ENCODE measurements at regions not wholly inside any gene's neighbourhood (a gene's known extent, or its start where the extent isn't known, plus 50 kb on each side); places are given as distances from the start of the nearest gene placed in this dataset.
"Not testable (repeated sequence)": the region's sequence is repeated elsewhere in the genome, so short reads cannot be mapped to it uniquely, and the experiment has no call there.

DNA sequence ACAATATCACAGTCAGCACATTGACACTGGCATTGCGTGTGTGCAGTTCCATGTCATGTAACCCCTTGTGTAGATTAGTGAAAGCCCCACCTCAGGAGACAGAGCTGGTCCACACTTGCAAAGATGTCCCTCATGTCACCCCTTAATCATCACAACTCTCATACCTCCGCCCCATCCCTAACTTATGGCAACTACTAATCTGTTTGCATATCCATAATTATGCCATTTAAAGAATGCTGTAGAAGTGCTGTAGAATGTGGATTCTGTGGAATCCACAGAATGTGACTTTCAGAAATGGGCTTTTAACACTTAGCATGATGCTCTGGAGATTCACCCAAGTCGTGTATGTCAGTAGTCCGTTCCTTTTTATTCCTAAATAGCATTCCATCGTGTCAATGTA lies 102.8 kb upstream of the VSTM2A start:
- Histone ChIP-seq H4K20me1 (ENCODE audit: insufficient read depth, low read length) (no peaks in the 10 kb centered on the region), H3K9ac (ENCODE audit: insufficient read depth, low read length, poor library complexity, severe bottlenecking) (no peak overlapping the region), H2AFZ (ENCODE audit: insufficient read depth, low read depth, low read length, poor library complexity, severe bottlenecking) (no peak overlapping the region), H3K9me3 (replicated peaks in 1 of 2; ENCODE audit: control insufficient read depth in 1 of 2, insufficient read depth in 1 of 2, low read length in 2 of 2) (peaks cover 12 to 25% of the 10 kb centered on the region in 2 donors), H3K4me2 (replicated peaks; ENCODE audit: extremely low read depth, low read length, poor library complexity, severe bottlenecking) (no peak overlapping the region), H3K27ac (ENCODE audit: low read depth in 1 of 2, low read length in 2 of 2) (no peak overlapping the region), H3K27me3 (ENCODE audit: control insufficient read depth in 2 of 2, insufficient read depth in 2 of 2, low read length in 2 of 2) (no peaks in the 10 kb centered on the region), H3K4me1 (ENCODE audit: control insufficient read depth in 1 of 2, insufficient read depth in 2 of 2, low read length in 2 of 2) (no peaks in the 10 kb centered on the region), H3K79me2 (ENCODE audit: insufficient read depth, low read length) (no peaks in the 10 kb centered on the region), H3K36me3 (replicated peaks in 1 of 2; ENCODE audit: control insufficient read depth in 1 of 2, insufficient read depth in 2 of 2, low read length in 2 of 2) (no peaks in the 10 kb centered on the region), H3K4me3 (replicated peaks in 1 of 3; ENCODE audit: low read depth in 2 of 3, low read length in 3 of 3) (no peak overlapping the region)
- no peaks in the 10 kb centered on the region for H3K36me3 Mint-ChIP-seq
- intact Hi-C loops (cut with micrococcal nuclease), result no loop called here
- H3K4me1 Mint-ChIP-seq, result no peaks in the 10 kb centered on the region
- H3K4me3 Mint-ChIP-seq, result no peak overlapping the region
- no peak overlapping the region for H3K27ac Mint-ChIP-seq
- peaks cover 9 to 28% (median 15%) of the 10 kb centered on the region in 7 donors for H3K9me3 Mint-ChIP-seq
- H3K27me3 Mint-ChIP-seq (ENCODE audit: low read depth in 3 of 3), result no peaks in the 10 kb centered on the region
- TF ChIP-seq, protein P1, sequence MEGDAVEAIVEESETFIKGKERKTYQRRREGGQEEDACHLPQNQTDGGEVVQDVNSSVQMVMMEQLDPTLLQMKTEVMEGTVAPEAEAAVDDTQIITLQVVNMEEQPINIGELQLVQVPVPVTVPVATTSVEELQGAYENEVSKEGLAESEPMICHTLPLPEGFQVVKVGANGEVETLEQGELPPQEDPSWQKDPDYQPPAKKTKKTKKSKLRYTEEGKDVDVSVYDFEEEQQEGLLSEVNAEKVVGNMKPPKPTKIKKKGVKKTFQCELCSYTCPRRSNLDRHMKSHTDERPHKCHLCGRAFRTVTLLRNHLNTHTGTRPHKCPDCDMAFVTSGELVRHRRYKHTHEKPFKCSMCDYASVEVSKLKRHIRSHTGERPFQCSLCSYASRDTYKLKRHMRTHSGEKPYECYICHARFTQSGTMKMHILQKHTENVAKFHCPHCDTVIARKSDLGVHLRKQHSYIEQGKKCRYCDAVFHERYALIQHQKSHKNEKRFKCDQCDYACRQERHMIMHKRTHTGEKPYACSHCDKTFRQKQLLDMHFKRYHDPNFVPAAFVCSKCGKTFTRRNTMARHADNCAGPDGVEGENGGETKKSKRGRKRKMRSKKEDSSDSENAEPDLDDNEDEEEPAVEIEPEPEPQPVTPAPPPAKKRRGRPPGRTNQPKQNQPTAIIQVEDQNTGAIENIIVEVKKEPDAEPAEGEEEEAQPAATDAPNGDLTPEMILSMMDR (IDR thresholded peaks at IDR 0.05), result no peak
- DNase-seq, result no peak
- no CpG with 5 or more reads among the region's 5 CpGs for WGBS (ENCODE audit: insufficient coverage)

DNA sequence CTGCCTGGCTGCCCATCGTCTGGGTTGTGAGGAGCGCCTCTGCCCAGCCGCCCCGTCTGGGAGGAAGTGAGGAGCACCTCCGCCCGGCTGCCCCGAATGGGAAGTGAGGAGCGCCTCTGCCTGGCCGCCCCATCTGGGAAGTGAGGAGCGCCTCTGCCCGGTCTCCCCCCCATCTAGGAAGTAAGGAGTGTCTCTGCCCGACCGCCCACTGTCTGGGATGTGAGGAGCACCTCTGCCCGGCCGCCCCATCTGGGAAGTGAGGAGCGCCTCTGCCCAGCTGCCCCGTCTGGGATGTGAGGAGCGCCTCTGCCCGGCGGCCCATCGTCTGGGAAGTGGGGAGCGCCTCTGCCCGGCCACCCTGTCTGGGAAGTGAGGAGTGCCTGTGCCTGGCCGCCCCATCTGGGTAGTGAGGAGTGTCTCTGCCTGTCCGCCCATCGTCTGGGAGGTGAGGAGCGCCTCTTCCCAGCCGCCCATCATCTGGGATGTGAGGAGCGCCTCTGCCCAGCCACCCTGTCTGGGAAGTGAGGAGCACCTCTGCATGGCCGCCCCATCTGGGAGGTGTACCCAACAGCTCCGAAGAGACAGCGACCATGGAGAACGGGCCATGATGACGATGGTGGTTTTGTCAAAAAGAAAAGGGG lies 98.0 kb upstream of the VSTM2A start:
- H3K36me3 Mint-ChIP-seq; H3K4me3 Mint-ChIP-seq; H3K36me3 ChIP-seq (replicated peaks in 1 of 2; ENCODE audit: control insufficient read depth in 1 of 2, insufficient read depth in 2 of 2, low read length in 2 of 2); H3K4me1 ChIP-seq (ENCODE audit: control insufficient read depth in 1 of 2, insufficient read depth in 2 of 2, low read length in 2 of 2); H4K20me1 ChIP-seq (ENCODE audit: insufficient read depth, low read length); H3K27ac ChIP-seq (ENCODE audit: low read depth in 1 of 2, low read length in 2 of 2); H3K4me3 ChIP-seq (replicated peaks in 1 of 3; ENCODE audit: low read depth in 2 of 3, low read length in 3 of 3); H3K79me2 ChIP-seq (ENCODE audit: insufficient read depth, low read length); H3K9ac ChIP-seq (ENCODE audit: insufficient read depth, low read length, poor library complexity, severe bottlenecking); H3K27ac Mint-ChIP-seq; H3K27me3 ChIP-seq (ENCODE audit: control insufficient read depth in 2 of 2, insufficient read depth in 2 of 2, low read length in 2 of 2); H3K4me1 Mint-ChIP-seq; H3K27me3 Mint-ChIP-seq (ENCODE audit: low read depth in 3 of 3); H2AFZ ChIP-seq (ENCODE audit: insufficient read depth, low read depth, low read length, poor library complexity, severe bottlenecking); intact Hi-C loops (cut with micrococcal nuclease); H3K4me2 ChIP-seq (replicated peaks; ENCODE audit: extremely low read depth, low read length, poor library complexity, severe bottlenecking); DNase-seq: not testable (repeated sequence)
- peaks cover 4 to 20% of the 10 kb centered on the region in 2 donors for H3K9me3 ChIP-seq (replicated peaks in 1 of 2; ENCODE audit: control insufficient read depth in 1 of 2, insufficient read depth in 1 of 2, low read length in 2 of 2)
- H3K9me3 Mint-ChIP-seq, result peaks cover 10 to 23% (median 14%) of the 10 kb centered on the region in 7 donors
- 88% methylated on average over 29 of the region's 34 CpGs for WGBS (ENCODE audit: insufficient coverage)

DNA sequence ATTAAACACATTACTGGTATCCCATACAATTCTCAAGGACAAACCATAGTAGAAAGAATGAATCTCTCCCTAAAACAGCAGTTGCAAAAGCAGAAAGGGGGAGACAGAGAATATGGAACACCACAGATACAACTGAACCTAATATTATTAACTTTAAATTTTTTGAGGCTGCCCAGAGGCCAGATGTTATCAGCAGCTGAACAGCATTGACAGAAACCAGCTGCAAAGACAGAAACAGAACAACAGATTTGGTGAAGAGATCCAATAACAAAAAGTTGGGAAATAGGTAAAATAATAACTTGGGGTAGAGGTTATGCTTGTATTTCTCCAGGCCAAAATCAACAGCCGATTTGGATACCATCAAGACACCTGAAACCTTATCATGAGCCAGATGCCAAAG lies 89.0 kb upstream of the VSTM2A start:
- H3K36me3 ChIP-seq (replicated peaks in 1 of 2; ENCODE audit: control insufficient read depth in 1 of 2, insufficient read depth in 2 of 2, low read length in 2 of 2); H3K4me3 ChIP-seq (replicated peaks in 1 of 3; ENCODE audit: low read depth in 2 of 3, low read length in 3 of 3); H3K27ac ChIP-seq (ENCODE audit: low read depth in 1 of 2, low read length in 2 of 2); H3K4me1 ChIP-seq (ENCODE audit: control insufficient read depth in 1 of 2, insufficient read depth in 2 of 2, low read length in 2 of 2); intact Hi-C loops (cut with micrococcal nuclease); H3K9ac ChIP-seq (ENCODE audit: insufficient read depth, low read length, poor library complexity, severe bottlenecking); H2AFZ ChIP-seq (ENCODE audit: insufficient read depth, low read depth, low read length, poor library complexity, severe bottlenecking); H3K4me1 Mint-ChIP-seq; H3K27me3 ChIP-seq (ENCODE audit: control insufficient read depth in 2 of 2, insufficient read depth in 2 of 2, low read length in 2 of 2); H3K36me3 Mint-ChIP-seq; H3K4me3 Mint-ChIP-seq; H3K27me3 Mint-ChIP-seq (ENCODE audit: low read depth in 3 of 3); H3K4me2 ChIP-seq (replicated peaks; ENCODE audit: extremely low read depth, low read length, poor library complexity, severe bottlenecking); H3K27ac Mint-ChIP-seq; H3K79me2 ChIP-seq (ENCODE audit: insufficient read depth, low read length); H4K20me1 ChIP-seq (ENCODE audit: insufficient read depth, low read length); DNase-seq: not testable (repeated sequence)
- peaks cover 4 to 36% (median 14%) of the 10 kb centered on the region in 7 donors for H3K9me3 Mint-ChIP-seq
- H3K9me3 ChIP-seq (replicated peaks in 1 of 2; ENCODE audit: control insufficient read depth in 1 of 2, insufficient read depth in 1 of 2, low read length in 2 of 2), result peaks cover 14 to 35% of the 10 kb centered on the region in 2 donors
- no CpG with 5 or more reads among the region's 1 CpG for WGBS (ENCODE audit: insufficient coverage)

DNA sequence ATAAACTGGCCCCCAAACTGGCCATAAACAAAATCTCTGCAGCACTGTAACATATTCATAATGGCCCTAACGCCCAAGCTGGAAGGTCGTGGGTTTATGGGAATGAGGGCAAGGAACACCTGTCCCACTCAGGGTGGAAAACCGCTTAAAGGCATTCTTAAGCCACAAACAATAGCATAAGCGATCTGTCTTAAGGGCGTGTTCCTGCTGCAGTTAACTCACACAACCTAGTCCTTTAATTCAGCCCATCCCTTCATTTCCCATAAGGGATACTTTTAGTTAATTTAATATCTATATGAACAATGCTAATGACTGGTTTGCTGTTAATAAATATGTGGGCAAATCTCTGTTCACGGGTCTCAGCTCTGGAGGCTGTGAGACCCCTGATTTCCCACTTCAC lies 87.5 kb upstream of the VSTM2A start:
- H3K27me3 ChIP-seq (ENCODE audit: control insufficient read depth in 2 of 2, insufficient read depth in 2 of 2, low read length in 2 of 2); H3K4me3 Mint-ChIP-seq; H3K27me3 Mint-ChIP-seq (ENCODE audit: low read depth in 3 of 3); DNase-seq; H3K27ac Mint-ChIP-seq; H3K4me3 ChIP-seq (replicated peaks in 1 of 3; ENCODE audit: low read depth in 2 of 3, low read length in 3 of 3); H4K20me1 ChIP-seq (ENCODE audit: insufficient read depth, low read length); H3K9ac ChIP-seq (ENCODE audit: insufficient read depth, low read length, poor library complexity, severe bottlenecking); H3K79me2 ChIP-seq (ENCODE audit: insufficient read depth, low read length); H3K36me3 ChIP-seq (replicated peaks in 1 of 2; ENCODE audit: control insufficient read depth in 1 of 2, insufficient read depth in 2 of 2, low read length in 2 of 2); H3K27ac ChIP-seq (ENCODE audit: low read depth in 1 of 2, low read length in 2 of 2); H2AFZ ChIP-seq (ENCODE audit: insufficient read depth, low read depth, low read length, poor library complexity, severe bottlenecking); H3K4me2 ChIP-seq (replicated peaks; ENCODE audit: extremely low read depth, low read length, poor library complexity, severe bottlenecking); H3K36me3 Mint-ChIP-seq; intact Hi-C loops (cut with micrococcal nuclease); H3K4me1 Mint-ChIP-seq; H3K4me1 ChIP-seq (ENCODE audit: control insufficient read depth in 1 of 2, insufficient read depth in 2 of 2, low read length in 2 of 2): not testable (repeated sequence)
- WGBS (ENCODE audit: insufficient coverage), result no CpG with 5 or more reads among the region's 6 CpGs
- H3K9me3 ChIP-seq (replicated peaks in 1 of 2; ENCODE audit: control insufficient read depth in 1 of 2, insufficient read depth in 1 of 2, low read length in 2 of 2), result peaks cover 20 to 37% of the 10 kb centered on the region in 2 donors
- peaks cover 6 to 32% (median 19%) of the 10 kb centered on the region in 7 donors for H3K9me3 Mint-ChIP-seq

All from CD14-positive monocyte (primary cell).